Omental fat pad (tissue), 3 donors: ENCODE measurements at regions not wholly inside any gene's neighbourhood (a gene's known extent, or its start where the extent isn't known, plus 50 kb on each side); places are given as distances from the start of the nearest gene placed in this dataset.

ENCODE experiments used
- ATAC-seq: fragments of 150-250 bp; one replicate; pipeline ENCODE4 v1.9.1; 2016; ENCODE audit warnings: mild to moderate bottlenecking, moderate library complexity; ENCODE audit not compliant: low FRiP score
- DNase-seq: peaks from one replicate; pipeline ENCODE4 v3.0.0-alpha.2; 2019; ENCODE audit warnings: low spot score
- CTCF ChIP-seq, 3 donors: fragments of 450-650 bp; IDR thresholded peaks; one replicate each; pipeline ENCODE4 v1.5.1; 2016 to 2017; ENCODE audit warnings: antibody characterized with exemption in 3 of 3, mild to moderate bottlenecking in 3 of 3, moderate library complexity in 2 of 3

DNA sequence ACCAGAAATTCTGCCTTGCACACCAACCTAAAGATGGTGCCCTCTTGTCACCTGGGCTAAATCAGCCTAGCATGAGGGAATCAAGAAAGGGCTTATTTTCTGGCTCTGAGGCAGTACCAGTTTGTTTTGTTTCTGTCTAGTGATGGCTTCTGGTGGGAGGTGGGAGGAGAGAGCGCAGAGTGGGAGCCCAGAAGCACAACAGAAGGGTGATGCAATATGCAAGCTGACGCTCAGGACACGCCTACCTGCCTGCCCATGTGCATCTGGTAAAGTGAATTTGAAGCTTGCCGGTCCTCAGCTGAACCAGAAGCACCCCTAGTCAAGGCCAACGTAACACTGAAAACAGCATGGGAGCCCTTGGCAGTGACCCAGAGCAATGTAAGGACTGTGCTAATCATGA lies 138.4 kb upstream of the TIAM1 start:
- DNase-seq (no peak), ATAC-seq (no peak)
- no peak for TF ChIP-seq CTCF (IDR thresholded peaks at IDR 0.05)

DNA sequence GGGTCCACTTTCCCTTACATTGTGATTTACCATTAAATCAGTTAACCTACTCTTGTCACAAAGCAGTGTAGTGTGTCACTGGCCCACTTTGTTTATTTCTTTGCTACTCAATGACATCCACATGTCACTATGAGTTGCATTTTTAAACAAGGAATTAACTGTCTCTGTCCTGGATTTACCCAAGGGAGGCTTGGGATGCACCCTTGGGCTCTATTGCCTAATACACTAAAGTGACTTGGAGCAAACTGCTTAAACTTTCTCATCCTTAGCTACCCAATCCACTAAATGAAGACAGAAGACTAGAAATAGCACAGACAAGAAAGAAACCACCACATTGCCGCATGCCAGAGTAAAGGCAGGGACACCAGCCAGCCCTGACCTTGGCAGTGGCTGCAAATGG lies 136.2 kb upstream of the TIAM1 start:
- TF ChIP-seq CTCF (IDR thresholded peaks at IDR 0.05), result no peak
- DNase-seq (no peak), ATAC-seq (no peak)

DNA sequence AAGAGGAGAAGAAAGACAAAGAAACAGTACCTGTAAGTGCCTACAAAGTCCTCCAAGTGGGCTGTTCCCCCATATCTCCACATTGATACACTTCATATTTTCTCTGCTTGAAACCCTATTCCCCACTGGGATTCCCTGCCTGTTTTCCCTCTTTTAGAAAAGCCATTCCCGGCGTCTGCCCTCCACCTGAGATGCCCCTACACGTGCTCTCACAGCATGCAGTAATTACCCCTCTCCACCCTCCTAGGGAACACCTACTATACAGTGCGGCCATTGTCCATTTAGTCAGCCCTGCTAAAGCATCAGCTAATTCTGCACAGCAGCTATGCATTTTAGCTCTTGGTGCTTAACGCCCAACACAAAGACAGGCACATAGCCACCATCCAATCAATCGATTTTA lies 135.7 kb upstream of the TIAM1 start:
- no peak for ATAC-seq
- DNase-seq, result no peak
- TF ChIP-seq CTCF (IDR thresholded peaks at IDR 0.05), result no peak

DNA sequence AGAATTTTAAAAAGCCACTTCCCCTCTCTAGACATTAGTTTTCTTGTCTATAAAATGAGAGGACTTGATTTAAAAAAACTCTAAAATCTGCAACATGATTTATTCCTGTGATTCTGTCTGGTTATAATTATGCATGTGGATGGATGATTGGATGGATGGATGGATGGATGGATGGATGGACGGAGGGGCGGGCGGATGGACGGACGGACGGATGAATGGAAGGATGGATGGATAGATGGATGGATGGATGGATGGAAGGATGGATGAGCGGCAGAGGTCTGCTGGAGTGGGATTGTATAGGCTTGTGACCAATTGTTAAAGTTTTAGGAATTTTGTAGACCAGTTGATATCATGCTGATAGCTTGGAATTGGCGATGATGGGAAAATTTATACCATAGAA lies 135.2 kb upstream of the TIAM1 start:
- ATAC-seq (no peak), DNase-seq (no peak)
- no peak for TF ChIP-seq CTCF (IDR thresholded peaks at IDR 0.05)

DNA sequence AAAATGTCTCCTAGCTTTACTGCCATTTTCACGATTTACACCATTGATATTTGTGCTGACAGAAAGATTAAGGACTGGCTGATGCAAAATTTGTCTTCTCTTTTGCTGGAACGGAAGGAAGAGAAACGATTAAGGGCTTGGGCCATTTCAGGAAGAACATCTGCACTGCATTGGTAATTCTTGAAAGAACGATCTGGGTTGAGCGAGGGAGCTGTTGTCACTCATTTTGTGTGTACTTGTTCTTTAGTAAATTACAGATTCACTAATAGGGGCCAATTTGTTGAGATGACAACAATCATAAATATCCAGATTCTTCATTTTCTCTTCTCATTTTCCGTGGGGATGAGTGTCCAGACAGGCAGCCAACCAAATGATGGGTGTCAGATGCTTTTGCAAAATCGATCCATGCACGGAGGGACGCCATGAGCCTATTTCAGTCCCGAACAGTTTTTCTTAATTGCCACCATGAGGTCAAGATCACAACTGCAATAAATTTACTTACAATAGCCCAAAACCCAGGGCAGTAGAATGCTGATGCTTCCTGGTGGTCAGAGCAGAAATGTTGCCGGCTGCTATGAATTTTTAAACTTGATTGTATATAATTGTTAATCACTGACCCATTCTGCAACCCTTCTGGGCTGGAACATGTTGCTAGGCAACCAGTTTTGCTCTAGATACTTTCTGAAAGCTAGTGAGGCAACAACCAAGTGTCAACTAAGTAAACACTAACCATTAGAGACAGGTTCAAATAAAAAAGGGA lies 132.4 kb upstream of the TIAM1 start:
- no peak for DNase-seq
- ATAC-seq, result no peak
- no peak for TF ChIP-seq CTCF (IDR thresholded peaks at IDR 0.05)

GRCh38 chr21:31475223-31475622 lies 131.2 kb upstream of the TIAM1 start:
- TF ChIP-seq CTCF (IDR thresholded peaks at IDR 0.05), result no peak
- ATAC-seq (no peak), DNase-seq (no peak)

GRCh38 chr21:31473685-31474345 lies 129.8 kb upstream of the TIAM1 start:
- DNase-seq (no peak), ATAC-seq (no peak)
- TF ChIP-seq CTCF (IDR thresholded peaks at IDR 0.05), result no peak
